GM13976 (cell line): ENCODE measurements at regions not wholly inside any gene's neighbourhood (a gene's known extent, or its start where the extent isn't known, plus 50 kb on each side); places are given as distances from the start of the nearest gene placed in this dataset.

Experiments
- DNase-seq: peaks from one replicate; pipeline ENCODE4 v3.0.0; 2012; ENCODE audit warnings: low spot score
- CTCF ChIP-seq: IDR thresholded peaks from 2 replicates; pipeline ENCODE4 v1.5.1; 2012; ENCODE audit warnings: borderline replicate concordance, mild to moderate bottlenecking; ENCODE audit not compliant: insufficient read depth; ENCODE audit errors: extremely low read depth, missing control alignments, control extremely low read depth
- in situ Hi-C: fragments of 300-500 bp; cut with MboI; formaldehyde crosslinking; loops from one replicate; pipeline ENCODE4 v1.12.0; 2022; ENCODE audit warnings: low sequenced_read_pairs, mixed read lengths, inconsistent platforms; ENCODE audit not compliant: unreplicated experiment

GRCh38 chrX:13151828-13152517 lies 107.6 kb upstream of the FAM9C start:
- DNase-seq = no peak
- TF ChIP-seq CTCF = no peak
- in situ Hi-C loops = no loop called here

- TF ChIP-seq CTCF = no peak
- no peak for DNase-seq
- in situ Hi-C loops = no loop called here
Observed at GRCh38 chrX:13149702-13150350, 105.4 kb upstream of the FAM9C start.

GRCh38 chrX:13147733-13148132 lies 103.3 kb upstream of the FAM9C start:
- no peak for DNase-seq
- TF ChIP-seq CTCF = no peak
- in situ Hi-C loops = no loop called here

- TF ChIP-seq CTCF = no peak
- DNase-seq = no peak
- in situ Hi-C loops = no loop called here
Observed at GRCh38 chrX:13147147-13147546, 102.7 kb upstream of the FAM9C start.

- no peak for TF ChIP-seq CTCF
- DNase-seq = no peak
- in situ Hi-C loops = no loop called here
Observed at GRCh38 chrX:13144927-13145655, 100.7 kb upstream of the FAM9C start.

- in situ Hi-C loops = no loop called here
- no peak for DNase-seq
- TF ChIP-seq CTCF = no peak
Observed at GRCh38 chrX:13142891-13143290, 98.5 kb upstream of the FAM9C start.
